ENCODE measurements at regions not wholly inside any gene's neighbourhood (a gene's known extent, or its start where the extent isn't known, plus 50 kb on each side); places are given as distances from the start of the nearest gene placed in this dataset.

DNA sequence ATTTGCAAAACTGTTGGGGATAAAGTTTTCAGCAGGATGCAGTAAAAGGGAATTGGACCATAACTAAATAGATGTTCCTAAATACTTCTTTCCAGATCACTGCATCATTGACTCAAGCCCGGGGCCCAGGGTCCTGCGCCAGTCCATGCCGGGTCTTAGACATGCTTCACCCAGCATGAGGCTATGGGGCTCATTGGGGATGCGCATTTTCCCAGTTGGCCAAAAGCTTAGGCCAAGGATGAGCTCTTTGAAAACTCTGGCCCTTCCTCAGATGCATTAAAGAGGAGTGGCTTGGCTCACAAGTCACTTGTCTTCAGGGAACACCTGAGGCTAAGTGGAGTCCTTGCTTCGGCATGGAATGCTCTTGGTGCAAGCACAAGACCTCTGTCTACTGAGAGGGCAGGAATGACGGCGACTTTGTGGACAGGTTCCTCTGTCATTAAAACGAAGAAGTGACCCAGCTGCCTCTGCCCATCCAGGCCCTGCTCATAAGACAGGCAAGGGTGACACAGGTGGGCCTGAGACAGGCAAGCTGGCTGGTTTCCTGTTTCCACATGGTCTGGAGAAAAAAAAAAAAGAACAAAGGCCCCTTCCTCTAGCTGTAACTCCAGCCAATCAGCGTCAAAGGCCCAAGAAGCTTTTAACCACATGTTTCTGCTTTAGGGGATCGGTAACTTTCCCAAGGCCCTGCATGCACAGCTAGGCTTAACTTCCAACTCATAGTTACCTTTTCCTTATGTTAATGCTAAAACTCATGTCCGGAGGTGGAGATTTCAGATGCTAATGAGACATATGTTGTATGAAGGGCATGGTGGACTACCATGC lies 81.4 kb upstream of the CDH4 start:
- DNase-seq (ENCODE audit: low read depth), result no peak
- TF ChIP-seq, protein P1, sequence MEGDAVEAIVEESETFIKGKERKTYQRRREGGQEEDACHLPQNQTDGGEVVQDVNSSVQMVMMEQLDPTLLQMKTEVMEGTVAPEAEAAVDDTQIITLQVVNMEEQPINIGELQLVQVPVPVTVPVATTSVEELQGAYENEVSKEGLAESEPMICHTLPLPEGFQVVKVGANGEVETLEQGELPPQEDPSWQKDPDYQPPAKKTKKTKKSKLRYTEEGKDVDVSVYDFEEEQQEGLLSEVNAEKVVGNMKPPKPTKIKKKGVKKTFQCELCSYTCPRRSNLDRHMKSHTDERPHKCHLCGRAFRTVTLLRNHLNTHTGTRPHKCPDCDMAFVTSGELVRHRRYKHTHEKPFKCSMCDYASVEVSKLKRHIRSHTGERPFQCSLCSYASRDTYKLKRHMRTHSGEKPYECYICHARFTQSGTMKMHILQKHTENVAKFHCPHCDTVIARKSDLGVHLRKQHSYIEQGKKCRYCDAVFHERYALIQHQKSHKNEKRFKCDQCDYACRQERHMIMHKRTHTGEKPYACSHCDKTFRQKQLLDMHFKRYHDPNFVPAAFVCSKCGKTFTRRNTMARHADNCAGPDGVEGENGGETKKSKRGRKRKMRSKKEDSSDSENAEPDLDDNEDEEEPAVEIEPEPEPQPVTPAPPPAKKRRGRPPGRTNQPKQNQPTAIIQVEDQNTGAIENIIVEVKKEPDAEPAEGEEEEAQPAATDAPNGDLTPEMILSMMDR (conservative IDR thresholded peaks at IDR 0.05; ENCODE audit: low read depth, low read length), result no peak

DNA sequence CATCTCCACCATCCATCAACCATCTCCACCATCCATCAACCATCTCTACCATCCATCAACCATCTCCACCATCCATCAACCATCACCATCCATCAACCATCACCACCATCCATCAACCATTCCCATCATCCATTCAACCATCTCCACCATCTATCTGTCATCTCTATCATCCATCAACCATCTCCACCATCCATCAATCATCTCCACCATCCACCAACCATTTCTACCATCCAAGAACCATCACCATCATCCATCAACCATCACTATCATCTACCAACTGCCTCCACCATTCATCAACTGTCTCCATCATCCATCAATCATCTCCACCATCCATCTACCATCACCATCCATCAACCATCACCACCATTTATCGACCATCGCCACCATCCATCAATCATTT lies 78.8 kb upstream of the CDH4 start:
- DNase-seq (ENCODE audit: low read depth), result no peak
- TF ChIP-seq, protein P1 (conservative IDR thresholded peaks at IDR 0.05; ENCODE audit: low read depth, low read length), result no peak
- H3K4me3 ChIP-seq (ENCODE audit: low read depth, low read length), result no peak overlapping the region

More for the DNA sequence above, 81.4 kb upstream of the CDH4 start:
- no peak overlapping the region for H3K4me3 ChIP-seq (ENCODE audit: low read depth, low read length)

DNA sequence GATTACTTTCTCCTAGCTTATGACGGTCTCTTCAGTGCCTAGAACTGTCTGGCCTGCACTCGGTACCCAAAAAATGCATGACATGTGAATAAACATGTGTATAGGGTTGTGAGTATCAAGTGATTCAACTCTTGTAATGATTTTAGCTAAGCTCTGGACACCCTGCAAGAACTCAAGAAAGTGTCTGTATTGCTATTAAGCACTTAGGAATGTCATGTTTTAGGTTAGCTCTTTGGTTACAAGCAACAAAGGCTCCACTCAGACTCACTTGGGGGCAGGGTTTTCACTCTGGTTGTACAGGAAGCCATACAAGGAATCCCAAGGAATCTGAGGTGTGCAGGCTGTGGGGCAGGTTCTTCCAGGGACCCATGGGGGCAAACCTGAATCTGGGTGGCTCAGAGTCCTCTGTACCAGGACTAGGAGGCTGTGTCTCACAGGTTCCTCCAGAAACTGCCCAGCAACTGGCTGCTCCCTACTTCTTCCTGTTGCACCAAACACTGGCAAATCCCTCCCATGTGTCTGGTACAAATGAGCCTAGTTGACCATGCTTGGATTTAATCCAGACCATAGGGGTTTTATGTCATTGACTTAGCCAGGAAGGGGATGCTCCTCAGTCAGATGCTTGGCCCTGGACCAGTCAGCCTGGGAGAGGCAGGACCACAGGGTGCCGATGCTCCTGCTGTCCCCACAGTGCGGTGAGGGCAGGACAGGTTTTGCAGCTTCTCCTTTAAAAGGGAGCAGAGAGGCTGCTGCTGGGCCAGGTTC lies 77.9 kb upstream of the CDH4 start:
- H3K4me3 ChIP-seq (ENCODE audit: low read depth, low read length), result no peak overlapping the region
- TF ChIP-seq, protein P1 (conservative IDR thresholded peaks at IDR 0.05; ENCODE audit: low read depth, low read length), result no peak
- DNase-seq (ENCODE audit: low read depth), result no peak

DNA sequence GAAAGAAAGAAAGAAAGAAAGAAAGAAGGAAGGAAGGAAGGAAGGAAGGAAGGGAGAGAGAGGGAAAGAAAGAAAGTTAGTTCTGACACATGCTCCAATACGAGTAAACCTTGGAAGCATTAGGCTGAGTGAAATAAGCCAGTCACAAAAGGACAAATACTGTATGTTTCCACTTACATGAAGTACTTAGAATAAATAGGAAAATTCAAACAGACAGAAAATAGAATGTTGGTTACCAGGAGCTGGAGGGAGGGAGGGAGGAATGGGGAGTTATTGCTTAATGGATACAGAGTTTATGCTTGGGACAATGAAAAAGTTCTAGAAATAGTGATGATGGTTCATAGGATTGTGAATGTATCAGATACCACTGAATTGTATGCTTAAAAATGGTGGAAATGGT lies 75.2 kb upstream of the CDH4 start:
- DNase-seq (ENCODE audit: low read depth), result no peak
- TF ChIP-seq, protein P1 (conservative IDR thresholded peaks at IDR 0.05; ENCODE audit: low read depth, low read length), result no peak
- no peak overlapping the region for H3K4me3 ChIP-seq (ENCODE audit: low read depth, low read length)

DNA sequence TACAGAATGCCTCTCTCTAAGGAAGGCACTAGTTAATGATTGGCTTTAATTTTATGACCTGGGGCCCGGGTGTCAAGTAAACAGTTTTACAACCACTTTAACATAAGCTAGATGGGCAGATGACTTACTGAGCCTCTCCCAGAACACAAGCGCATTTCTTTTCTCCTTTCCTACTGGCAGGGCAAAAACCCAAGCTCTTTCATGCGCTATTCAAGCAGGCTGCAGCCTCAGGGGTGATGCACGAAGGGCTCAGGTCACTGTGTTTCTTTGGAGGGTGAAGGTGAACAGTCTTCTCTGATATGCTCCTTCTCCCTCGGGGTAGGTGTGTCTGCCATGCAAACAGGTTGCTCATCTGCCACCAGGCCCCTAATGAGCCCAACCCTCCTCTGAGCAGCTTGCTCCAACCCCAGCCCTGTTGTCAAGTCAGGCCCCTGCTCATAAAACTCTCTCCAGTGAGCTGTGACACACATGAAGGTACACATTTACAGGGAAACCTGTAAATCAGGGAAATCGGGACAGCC lies 73.5 kb upstream of the CDH4 start:
- no peak overlapping the region for H3K4me3 ChIP-seq (ENCODE audit: low read depth, low read length)
- DNase-seq (ENCODE audit: low read depth), result no peak
- TF ChIP-seq, protein P1 (conservative IDR thresholded peaks at IDR 0.05; ENCODE audit: low read depth, low read length), result no peak

DNA sequence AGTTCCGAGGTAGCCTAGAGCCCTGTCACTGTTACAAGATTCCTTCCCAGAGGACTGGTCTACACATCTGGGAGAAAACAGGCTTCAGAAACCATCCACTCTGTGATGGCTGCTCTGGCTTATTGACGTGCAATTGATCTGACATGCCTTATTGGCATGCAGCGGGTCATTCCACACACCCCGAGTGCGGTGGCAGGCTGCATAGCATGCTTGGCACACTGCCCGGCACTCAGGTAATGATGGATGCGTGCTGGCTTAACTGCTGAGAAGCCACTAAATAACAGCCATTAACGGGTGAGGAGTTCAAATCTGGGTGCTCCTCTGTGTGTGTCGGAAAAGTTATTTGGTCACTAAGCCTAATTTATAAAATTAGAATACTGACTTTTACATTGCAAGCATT lies 67.9 kb upstream of the CDH4 start:
- no peak overlapping the region for H3K4me3 ChIP-seq (ENCODE audit: low read depth, low read length)
- TF ChIP-seq, protein P1 (conservative IDR thresholded peaks at IDR 0.05; ENCODE audit: low read depth, low read length), result no peak
- no peak for DNase-seq (ENCODE audit: low read depth)

All from choroid plexus epithelial cell (primary cell).